ENCODE measurements at regions not wholly inside any gene's neighbourhood (a gene's known extent, or its start where the extent isn't known, plus 50 kb on each side); places are given as distances from the start of the nearest gene placed in this dataset.

GRCh38 chr14:55874785-55875184 is 243.4 kb upstream of the PELI2 start:
- TF ChIP-seq, protein P1, sequence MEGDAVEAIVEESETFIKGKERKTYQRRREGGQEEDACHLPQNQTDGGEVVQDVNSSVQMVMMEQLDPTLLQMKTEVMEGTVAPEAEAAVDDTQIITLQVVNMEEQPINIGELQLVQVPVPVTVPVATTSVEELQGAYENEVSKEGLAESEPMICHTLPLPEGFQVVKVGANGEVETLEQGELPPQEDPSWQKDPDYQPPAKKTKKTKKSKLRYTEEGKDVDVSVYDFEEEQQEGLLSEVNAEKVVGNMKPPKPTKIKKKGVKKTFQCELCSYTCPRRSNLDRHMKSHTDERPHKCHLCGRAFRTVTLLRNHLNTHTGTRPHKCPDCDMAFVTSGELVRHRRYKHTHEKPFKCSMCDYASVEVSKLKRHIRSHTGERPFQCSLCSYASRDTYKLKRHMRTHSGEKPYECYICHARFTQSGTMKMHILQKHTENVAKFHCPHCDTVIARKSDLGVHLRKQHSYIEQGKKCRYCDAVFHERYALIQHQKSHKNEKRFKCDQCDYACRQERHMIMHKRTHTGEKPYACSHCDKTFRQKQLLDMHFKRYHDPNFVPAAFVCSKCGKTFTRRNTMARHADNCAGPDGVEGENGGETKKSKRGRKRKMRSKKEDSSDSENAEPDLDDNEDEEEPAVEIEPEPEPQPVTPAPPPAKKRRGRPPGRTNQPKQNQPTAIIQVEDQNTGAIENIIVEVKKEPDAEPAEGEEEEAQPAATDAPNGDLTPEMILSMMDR (IDR thresholded peaks at IDR 0.05; ENCODE audit: borderline replicate concordance, extremely low read depth, low read length, poor library complexity, severe bottlenecking) = no peak
- TF ChIP-seq EZH2 (IDR thresholded peaks at IDR 0.05; ENCODE audit: borderline replicate concordance, low read depth, low read length, severe bottlenecking) = no peak

All from DND-41 (cell line).